IPS-18a (cell line): ENCODE measurements at regions not wholly inside any gene's neighbourhood (a gene's known extent, or its start where the extent isn't known, plus 50 kb on each side); places are given as distances from the start of the nearest gene placed in this dataset.

ENCODE experiments used
- H3K27ac ChIP-seq: one replicate; pipeline ENCODE4 v1.5.1; 2013; ENCODE audit warnings: low read length
- H3K27me3 ChIP-seq: one replicate; pipeline ENCODE4 v1.6.1; 2013; ENCODE audit warnings: mild to moderate bottlenecking, low read length; ENCODE audit not compliant: control insufficient read depth, insufficient read depth
- H3K36me3 ChIP-seq: one replicate; pipeline ENCODE4 v1.6.1; 2013; ENCODE audit warnings: low read depth, low read length; ENCODE audit not compliant: control insufficient read depth
- H3K4me1 ChIP-seq: one replicate; pipeline ENCODE4 v1.6.1; 2013; ENCODE audit warnings: low read depth, low read length; ENCODE audit not compliant: control insufficient read depth
- H3K4me3 ChIP-seq: one replicate; pipeline ENCODE4 v1.5.1; 2013; ENCODE audit warnings: low read length
- H3K9ac ChIP-seq: one replicate; pipeline ENCODE4 v1.6.1; 2013; ENCODE audit warnings: mild to moderate bottlenecking, low read length, moderate library complexity
- H3K9me3 ChIP-seq: one replicate; pipeline ENCODE4 v1.6.1; 2013; ENCODE audit warnings: low read depth, low read length; ENCODE audit not compliant: control insufficient read depth

GRCh38 chr7:71009636-71010035 is 122.3 kb upstream of the GALNT17 start:
- H3K4me3 ChIP-seq: no peak overlapping the region
- no peak overlapping the region for H3K9ac ChIP-seq
- no peaks in the 10 kb centered on the region for H3K36me3 ChIP-seq
- no peaks in the 10 kb centered on the region for H3K9me3 ChIP-seq
- H3K27me3 ChIP-seq: no peaks in the 10 kb centered on the region
- peaks cover 6% of the 10 kb centered on the region for H3K4me1 ChIP-seq
- H3K27ac ChIP-seq: no peak overlapping the region

GRCh38 chr7:71015252-71015900 is 116.6 kb upstream of the GALNT17 start:
- Histone ChIP-seq H3K4me3 (no peak overlapping the region), H3K27me3 (no peaks in the 10 kb centered on the region), H3K9me3 (no peaks in the 10 kb centered on the region), H3K36me3 (no peaks in the 10 kb centered on the region), H3K4me1 (no peaks in the 10 kb centered on the region), H3K9ac (no peak overlapping the region), H3K27ac (no peak overlapping the region)

GRCh38 chr7:71016401-71016800 is 115.5 kb upstream of the GALNT17 start:
- H3K4me3 ChIP-seq: no peak overlapping the region
- H3K27me3 ChIP-seq: no peaks in the 10 kb centered on the region
- no peak overlapping the region for H3K9ac ChIP-seq
- H3K4me1 ChIP-seq: no peaks in the 10 kb centered on the region
- H3K9me3 ChIP-seq: no peaks in the 10 kb centered on the region
- no peak overlapping the region for H3K27ac ChIP-seq
- no peaks in the 10 kb centered on the region for H3K36me3 ChIP-seq

GRCh38 chr7:71017602-71018001 is 114.3 kb upstream of the GALNT17 start:
- H3K27ac ChIP-seq: no peak overlapping the region

GRCh38 chr7:71019706-71020105 is 112.2 kb upstream of the GALNT17 start:
- Histone ChIP-seq H3K9ac (no peak overlapping the region), H3K27ac (no peak overlapping the region)

More at GRCh38 chr7:71017602-71018001, 114.3 kb upstream of the GALNT17 start:
- Histone ChIP-seq H3K27me3 (no peaks in the 10 kb centered on the region), H3K4me1 (no peaks in the 10 kb centered on the region), H3K9ac (no peak overlapping the region), H3K36me3 (no peaks in the 10 kb centered on the region), H3K4me3 (no peak overlapping the region), H3K9me3 (no peaks in the 10 kb centered on the region)

GRCh38 chr7:71021131-71021530 is 110.8 kb upstream of the GALNT17 start:
- no peaks in the 10 kb centered on the region for H3K9me3 ChIP-seq
- no peaks in the 10 kb centered on the region for H3K4me1 ChIP-seq
- H3K9ac ChIP-seq: no peak overlapping the region
- no peak overlapping the region for H3K4me3 ChIP-seq
- H3K27me3 ChIP-seq: no peaks in the 10 kb centered on the region
- no peak overlapping the region for H3K27ac ChIP-seq
- H3K36me3 ChIP-seq: no peaks in the 10 kb centered on the region

More at GRCh38 chr7:71019706-71020105, 112.2 kb upstream of the GALNT17 start:
- no peak overlapping the region for H3K4me3 ChIP-seq
- H3K9me3 ChIP-seq: no peaks in the 10 kb centered on the region
- H3K36me3 ChIP-seq: no peaks in the 10 kb centered on the region
- H3K27me3 ChIP-seq: no peaks in the 10 kb centered on the region
- no peaks in the 10 kb centered on the region for H3K4me1 ChIP-seq

- H3K9me3 ChIP-seq: no peaks in the 10 kb centered on the region
- H3K36me3 ChIP-seq: no peaks in the 10 kb centered on the region
- H3K4me3 ChIP-seq: no peak overlapping the region
- H3K4me1 ChIP-seq: no peaks in the 10 kb centered on the region
- no peaks in the 10 kb centered on the region for H3K27me3 ChIP-seq
- H3K9ac ChIP-seq: no peak overlapping the region
- no peak overlapping the region for H3K27ac ChIP-seq
Observed at GRCh38 chr7:71026680-71027079, 105.3 kb upstream of the GALNT17 start.

GRCh38 chr7:71034243-71034642 is 97.7 kb upstream of the GALNT17 start:
- no peak overlapping the region for H3K9ac ChIP-seq
- H3K4me3 ChIP-seq: no peak overlapping the region
- H3K4me1 ChIP-seq: no peaks in the 10 kb centered on the region
- H3K9me3 ChIP-seq: no peaks in the 10 kb centered on the region
- H3K36me3 ChIP-seq: no peaks in the 10 kb centered on the region
- H3K27ac ChIP-seq: no peak overlapping the region
- no peaks in the 10 kb centered on the region for H3K27me3 ChIP-seq

GRCh38 chr7:71042591-71042990 is 89.4 kb upstream of the GALNT17 start:
- H3K9me3 ChIP-seq: no peaks in the 10 kb centered on the region
- no peak overlapping the region for H3K9ac ChIP-seq
- H3K4me3 ChIP-seq: no peak overlapping the region
- H3K36me3 ChIP-seq: no peaks in the 10 kb centered on the region
- H3K4me1 ChIP-seq: no peaks in the 10 kb centered on the region
- no peaks in the 10 kb centered on the region for H3K27me3 ChIP-seq
- no peak overlapping the region for H3K27ac ChIP-seq

GRCh38 chr7:71050492-71050891 is 81.5 kb upstream of the GALNT17 start:
- Histone ChIP-seq H3K4me1 (no peaks in the 10 kb centered on the region), H3K27me3 (no peaks in the 10 kb centered on the region), H3K27ac (no peak overlapping the region), H3K9me3 (peaks cover 16% of the 10 kb centered on the region), H3K36me3 (no peaks in the 10 kb centered on the region), H3K9ac (no peak overlapping the region), H3K4me3 (no peak overlapping the region)

- Histone ChIP-seq H3K4me1 (no peaks in the 10 kb centered on the region), H3K36me3 (no peaks in the 10 kb centered on the region), H3K27ac (no peak overlapping the region), H3K27me3 (no peaks in the 10 kb centered on the region), H3K9ac (no peak overlapping the region), H3K4me3 (no peak overlapping the region), H3K9me3 (peaks cover 9% of the 10 kb centered on the region)
Observed at GRCh38 chr7:71055504-71055903, 76.4 kb upstream of the GALNT17 start.

GRCh38 chr7:71077743-71078476 is 54.0 kb upstream of the GALNT17 start:
- H3K4me3 ChIP-seq: no peak overlapping the region
- no peaks in the 10 kb centered on the region for H3K4me1 ChIP-seq
- no peaks in the 10 kb centered on the region for H3K27me3 ChIP-seq
- no peak overlapping the region for H3K27ac ChIP-seq
- H3K9me3 ChIP-seq: peaks cover 4% of the 10 kb centered on the region
- H3K36me3 ChIP-seq: no peaks in the 10 kb centered on the region
- no peak overlapping the region for H3K9ac ChIP-seq
